Spleen (tissue), 11 donors: ENCODE measurements at regions not wholly inside any gene's neighbourhood (a gene's known extent, or its start where the extent isn't known, plus 50 kb on each side); places are given as distances from the start of the nearest gene placed in this dataset.

Experiments used
- DNase-seq: peaks from one replicate; pipeline ENCODE4 v3.0.0-alpha.2; 2020
- H3K27ac ChIP-seq, 8 donors: fragments of 200-600 bp; sonication (generic) in 7 of 8; 1 replicate in 4 of 8; 2 replicates in 4 of 8; pipeline versions ENCODE4 v1.5.0 to v1.8.0; 2016 to 2021; ENCODE audit warnings: inconsistent platforms in 4 of 8, mild to moderate bottlenecking in 4 of 8, moderate library complexity in 1 of 8
- H3K27me3 ChIP-seq, 7 donors: fragments of 200-600 bp; sonication (generic) in 6 of 7; replicated peaks in 1 of 7; 1 replicate in 4 of 7; 2 replicates in 3 of 7; pipeline versions ENCODE4 v1.5.0 to v1.8.0; 2016 to 2021; ENCODE audit warnings: inconsistent platforms in 3 of 7, mild to moderate bottlenecking in 1 of 7
- H3K36me3 ChIP-seq, 6 donors: fragments of 200-600 bp; sonication (generic) in 5 of 6; 1 replicate in 4 of 6; 2 replicates in 2 of 6; pipeline versions ENCODE4 v1.5.0 to v1.8.0; 2016 to 2021; ENCODE audit warnings: inconsistent platforms in 2 of 6
- H3K4me1 ChIP-seq, 6 donors: fragments of 200-600 bp; sonication (generic) in 5 of 6; 1 replicate in 3 of 6; 2 replicates in 3 of 6; pipeline versions ENCODE4 v1.5.0 to v1.8.0; 2016 to 2021; ENCODE audit warnings: inconsistent platforms in 3 of 6
- H3K4me3 ChIP-seq, 8 donors: fragments of 200-600 bp; sonication (generic) in 7 of 8; 1 replicate in 4 of 8; 2 replicates in 4 of 8; pipeline versions ENCODE4 v1.5.0 to v1.8.0; 2016 to 2021; ENCODE audit warnings: inconsistent platforms in 4 of 8, mild to moderate bottlenecking in 4 of 8, moderate library complexity in 2 of 8
- H3K9me3 ChIP-seq, 8 donors: fragments of 200-600 bp; sonication (generic) in 7 of 8; 1 replicate in 4 of 8; 2 replicates in 4 of 8; pipeline versions ENCODE4 v1.5.0 to v1.8.0; 2016 to 2021; ENCODE audit warnings: inconsistent platforms in 4 of 8
- POLR2A ChIP-seq, 3 donors: fragments of 450-650 bp; IDR thresholded peaks; one replicate each; pipeline ENCODE4 v1.5.1; 2017; ENCODE audit warnings: antibody characterized with exemption in 3 of 3, mild to moderate bottlenecking in 1 of 3
- POLR2AphosphoS5 ChIP-seq, 3 donors: sonication (generic); formaldehyde crosslinking; IDR thresholded peaks; one replicate each; pipeline ENCODE4 v1.5.1; 2017; ENCODE audit warnings: antibody characterized with exemption in 3 of 3
- WGBS, 5 donors: extraction: QIAGEN DNeasy Blood & Tissue Kit in 3 of 5; methylation state at CpG; one replicate each; pipeline versions ENCODE4 v1.1.5 to v1.1.7; 2013 to 2018; 5-methylcytosine and 5-hydroxymethylcytosine counted together
- intact Hi-C: fragments of 100-400 bp; cut with DNase I; formaldehyde crosslinking; loops from one replicate; pipeline ENCODE4 v1.15.0; 2023; ENCODE audit warnings: low total_unique reads
- TF ChIP-seq, protein P1 (sequence below), 11 experiments: fragments of 200-600 bp in 7 of 11; fragments of 450-650 bp in 4 of 11; sonication (generic) in 4 of 11; IDR thresholded peaks in 8 of 11; conservative IDR thresholded peaks in 3 of 11; 1 replicate in 7 of 11; 2 replicates in 4 of 11; pipeline versions ENCODE4 v1.4.0 to v1.8.0; 2016 to 2021; ENCODE audit warnings: antibody characterized with exemption in 11 of 11, inconsistent platforms in 4 of 11, mild to moderate bottlenecking in 1 of 11
- donor health status: healthy with polysubstance abuse.
- donor health status: DM: no; HTN: no; CAD: no; lungs with moderate emphysema.
- donor health status: DM: no; HTN: no; CAD: no.
- donor health status: Bipolar disorder and iron deficiency.
- donor health status: healthy.
- donor health status: DM: no; HTN: no; CAD: no.
- donor health status: DM: yes; HTN: yes; CAD: no.

DNA sequence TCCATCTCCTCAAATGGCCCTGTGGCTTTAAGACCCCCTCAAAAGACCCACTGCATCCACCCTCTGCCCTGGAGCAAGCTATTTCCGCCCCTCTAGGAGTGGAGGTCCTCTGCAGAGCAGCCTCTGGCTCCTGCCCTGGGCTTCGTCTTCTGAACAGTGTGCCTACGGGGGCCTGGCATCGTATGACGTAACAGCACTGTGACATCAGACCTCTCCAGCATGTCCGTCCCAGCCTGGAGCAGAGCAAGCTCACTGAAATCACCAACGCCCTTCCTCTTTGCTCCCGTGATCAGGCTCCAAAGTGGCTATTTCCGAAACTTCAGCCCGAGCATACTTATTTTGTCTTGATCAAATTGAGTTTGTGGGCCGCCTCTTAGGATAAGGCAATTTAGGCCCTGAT is 69.1 kb upstream of the PTCH1 start:
- intact Hi-C loops = no loop called here
- no peaks in the 10 kb centered on the region for H3K27me3 ChIP-seq
- no peak overlapping the region for H3K4me3 ChIP-seq
- H3K9me3 ChIP-seq = no peaks in the 10 kb centered on the region
- H3K27ac ChIP-seq = no peak overlapping the region
- no peak for DNase-seq
- H3K36me3 ChIP-seq = no peaks in the 10 kb centered on the region
- WGBS, 5 donors = 52 to 80% (median 73%) methylated on average over 11 of the region's 11 CpGs
- TF ChIP-seq POLR2A (IDR thresholded peaks at IDR 0.05) = no peak
- no peaks in the 10 kb centered on the region for H3K4me1 ChIP-seq

DNA sequence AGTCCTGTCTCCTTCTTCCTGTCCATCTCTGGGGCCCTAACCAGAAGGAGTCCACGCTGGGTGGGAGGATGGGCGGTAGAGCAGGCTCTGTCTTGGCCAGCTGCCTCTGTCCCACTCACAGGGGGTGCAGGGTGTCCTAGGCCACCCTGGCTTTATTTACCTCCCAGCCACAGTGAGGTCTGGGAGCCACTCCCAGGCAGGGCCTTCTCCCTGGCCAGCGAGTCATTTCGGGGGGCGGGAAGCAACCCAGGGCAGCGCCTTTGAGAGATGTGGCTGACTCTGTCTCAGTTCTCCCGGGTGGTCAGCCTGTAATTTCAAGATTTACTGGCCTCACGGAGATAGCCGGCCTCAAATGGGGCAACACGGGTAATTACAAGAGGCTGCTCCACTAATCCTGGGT is 67.4 kb upstream of the PTCH1 start:
- no peak for DNase-seq
- 64 to 80% (median 74%) methylated on average over 5 to 10 of the region's 10 CpGs for WGBS, 5 donors
- Histone ChIP-seq H3K4me3 (no peak overlapping the region), H3K27ac (no peak overlapping the region), H3K36me3 (no peaks in the 10 kb centered on the region), H3K9me3 (no peaks in the 10 kb centered on the region), H3K27me3 (no peaks in the 10 kb centered on the region), H3K4me1 (no peaks in the 10 kb centered on the region)
- TF ChIP-seq, protein P1, sequence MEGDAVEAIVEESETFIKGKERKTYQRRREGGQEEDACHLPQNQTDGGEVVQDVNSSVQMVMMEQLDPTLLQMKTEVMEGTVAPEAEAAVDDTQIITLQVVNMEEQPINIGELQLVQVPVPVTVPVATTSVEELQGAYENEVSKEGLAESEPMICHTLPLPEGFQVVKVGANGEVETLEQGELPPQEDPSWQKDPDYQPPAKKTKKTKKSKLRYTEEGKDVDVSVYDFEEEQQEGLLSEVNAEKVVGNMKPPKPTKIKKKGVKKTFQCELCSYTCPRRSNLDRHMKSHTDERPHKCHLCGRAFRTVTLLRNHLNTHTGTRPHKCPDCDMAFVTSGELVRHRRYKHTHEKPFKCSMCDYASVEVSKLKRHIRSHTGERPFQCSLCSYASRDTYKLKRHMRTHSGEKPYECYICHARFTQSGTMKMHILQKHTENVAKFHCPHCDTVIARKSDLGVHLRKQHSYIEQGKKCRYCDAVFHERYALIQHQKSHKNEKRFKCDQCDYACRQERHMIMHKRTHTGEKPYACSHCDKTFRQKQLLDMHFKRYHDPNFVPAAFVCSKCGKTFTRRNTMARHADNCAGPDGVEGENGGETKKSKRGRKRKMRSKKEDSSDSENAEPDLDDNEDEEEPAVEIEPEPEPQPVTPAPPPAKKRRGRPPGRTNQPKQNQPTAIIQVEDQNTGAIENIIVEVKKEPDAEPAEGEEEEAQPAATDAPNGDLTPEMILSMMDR (IDR thresholded peaks at IDR 0.05 in 8 of 11, conservative IDR thresholded peaks at IDR 0.05 in 3 of 11) = no peak
- no peak for TF ChIP-seq POLR2AphosphoS5 (IDR thresholded peaks at IDR 0.05)
- intact Hi-C loops = no loop called here

DNA sequence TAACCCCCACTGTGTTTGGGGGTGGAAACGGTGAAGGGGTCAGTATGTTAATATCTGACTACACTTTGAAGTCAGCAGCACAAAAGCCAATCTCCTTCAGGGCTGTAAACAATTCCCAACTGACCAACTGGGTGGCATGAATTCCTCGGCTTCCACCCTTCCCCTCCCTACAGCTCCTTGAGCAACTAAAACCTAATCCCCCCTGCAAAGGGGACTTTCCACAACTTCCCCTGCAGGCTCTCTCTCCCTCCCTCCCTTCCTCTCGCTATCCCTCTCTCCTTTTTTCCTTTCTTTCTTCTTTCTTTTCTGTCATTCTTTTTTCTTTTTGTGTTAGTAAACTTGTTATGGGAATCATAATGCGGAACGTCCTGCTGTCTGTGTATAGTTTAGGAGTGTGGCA is 65.1 kb upstream of the PTCH1 start:
- DNase-seq = no peak
- Histone ChIP-seq H3K27me3 (peaks cover 0 to 5% (median 0%) of the 10 kb centered on the region in 7 donors), H3K4me3 (no peak overlapping the region), H3K9me3 (no peaks in the 10 kb centered on the region), H3K27ac (no peak overlapping the region), H3K36me3 (no peaks in the 10 kb centered on the region), H3K4me1 (no peaks in the 10 kb centered on the region)
- intact Hi-C loops = no loop called here
- no peak for TF ChIP-seq POLR2A (IDR thresholded peaks at IDR 0.05)
- 69 to 85% (median 73%) methylated on average over 5 of the region's 5 CpGs for WGBS, 5 donors

DNA sequence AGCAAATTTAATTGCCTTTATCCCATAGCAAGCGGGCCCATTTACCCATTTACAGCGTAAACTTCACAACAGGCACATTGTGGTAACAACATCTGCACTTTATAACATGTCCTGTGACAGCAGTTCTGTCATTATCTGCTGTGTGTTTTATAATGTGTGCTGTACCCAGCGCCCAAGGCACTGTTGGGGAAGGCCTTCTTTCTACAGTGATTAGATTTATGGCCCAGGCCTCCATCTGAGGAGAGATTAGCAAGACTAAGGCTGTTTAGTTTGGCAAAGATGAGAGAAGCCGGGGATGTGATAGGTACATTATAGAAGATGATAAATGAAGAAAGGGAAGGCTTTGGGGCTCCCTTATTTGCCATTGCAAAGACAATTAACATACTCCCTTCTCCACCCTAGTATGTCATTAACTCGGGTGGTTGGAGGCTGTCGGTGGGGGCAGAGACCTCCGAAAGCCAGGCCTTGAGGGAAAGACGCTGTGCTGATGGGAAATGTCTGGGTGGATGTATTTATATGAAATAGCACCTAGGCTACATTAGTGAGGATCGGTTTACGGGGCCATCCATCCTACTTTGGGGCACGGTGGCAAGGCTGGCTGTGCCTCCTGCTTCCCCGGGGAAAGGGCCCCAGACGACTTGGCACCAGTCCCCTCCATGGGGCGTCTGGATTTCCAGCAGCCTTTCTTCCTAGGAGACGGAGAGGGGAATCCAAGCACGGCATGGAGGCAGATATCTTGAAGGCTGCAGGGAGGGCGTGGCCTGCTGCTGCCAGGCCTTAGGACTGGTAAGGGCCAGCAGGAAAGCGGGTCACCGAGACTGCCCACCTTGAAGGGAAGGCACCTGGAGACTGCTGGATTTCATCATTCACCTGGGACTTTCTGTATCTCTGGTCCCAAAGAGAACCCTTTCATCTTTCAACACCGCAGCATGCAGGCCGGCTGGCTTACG is 64.3 kb upstream of the PTCH1 start:
- Histone ChIP-seq H3K4me1 (no peaks in the 10 kb centered on the region), H3K4me3 (no peak overlapping the region), H3K9me3 (no peaks in the 10 kb centered on the region), H3K27ac (no peak overlapping the region), H3K36me3 (no peaks in the 10 kb centered on the region), H3K27me3 (peaks cover 0 to 5% (median 0%) of the 10 kb centered on the region in 7 donors)
- 86 to 91% (median 87%) methylated on average over 21 to 22 of the region's 22 CpGs for WGBS, 5 donors
- TF ChIP-seq, protein P1 (IDR thresholded peaks at IDR 0.05 in 8 of 11, conservative IDR thresholded peaks at IDR 0.05 in 3 of 11) = no peak
- TF ChIP-seq POLR2A (IDR thresholded peaks at IDR 0.05) = no peak
- no peak for TF ChIP-seq POLR2AphosphoS5 (IDR thresholded peaks at IDR 0.05)
- DNase-seq = no peak
- intact Hi-C loops = no loop called here

DNA sequence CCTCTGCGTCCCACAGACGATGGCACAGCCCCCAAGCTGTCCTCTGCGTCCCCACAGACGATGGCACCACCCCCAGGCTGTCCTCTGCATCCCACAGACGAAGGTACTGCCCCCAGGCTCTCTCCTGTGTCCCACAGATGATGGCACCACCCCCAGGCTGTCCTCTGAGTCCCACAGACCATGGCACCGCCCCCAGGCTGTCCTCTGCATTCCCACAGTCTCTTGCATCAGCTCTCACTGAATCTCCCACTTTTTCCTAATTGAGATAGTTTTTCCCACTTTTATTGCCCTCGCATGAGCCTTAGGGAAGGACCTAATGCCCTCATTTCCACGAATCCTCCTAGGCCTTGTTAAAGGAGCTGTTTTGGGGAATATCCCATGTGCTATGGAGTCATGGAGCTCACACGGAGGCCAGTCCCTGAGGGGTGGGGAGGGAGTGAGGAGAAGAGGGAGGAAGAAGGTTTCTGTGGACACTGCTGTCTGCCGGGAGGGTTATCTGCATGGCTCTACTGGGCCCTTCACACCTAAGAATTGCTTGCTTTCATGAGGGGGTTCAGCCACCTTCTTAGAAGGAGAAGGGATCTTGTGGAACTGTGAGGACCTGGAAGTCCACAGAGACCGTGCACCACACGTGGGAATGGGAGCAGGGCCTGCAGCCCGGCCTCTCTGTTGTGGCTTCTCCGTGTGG is 58.2 kb upstream of the PTCH1 start:
- Histone ChIP-seq H3K27me3 (peaks cover 0 to 30% (median 0%) of the 10 kb centered on the region in 7 donors), H3K4me3 (no peak overlapping the region), H3K4me1 (peaks cover 0 to 12% (median 0%) of the 10 kb centered on the region in 6 donors), H3K36me3 (no peaks in the 10 kb centered on the region), H3K9me3 (no peaks in the 10 kb centered on the region), H3K27ac (no peak overlapping the region)
- intact Hi-C loops = no loop called here
- TF ChIP-seq POLR2A (IDR thresholded peaks at IDR 0.05) = no peak
- TF ChIP-seq, protein P1 (IDR thresholded peaks at IDR 0.05 in 8 of 11, conservative IDR thresholded peaks at IDR 0.05 in 3 of 11) = no peak
- no peak for TF ChIP-seq POLR2AphosphoS5 (IDR thresholded peaks at IDR 0.05)
- no peak for DNase-seq
- 70 to 82% (median 74%) methylated on average over 11 to 14 of the region's 14 CpGs for WGBS, 5 donors
